ENCODE measurements at regions not wholly inside any gene's neighbourhood (a gene's known extent, or its start where the extent isn't known, plus 50 kb on each side); places are given as distances from the start of the nearest gene placed in this dataset.
"Not testable (repeated sequence)": the region's sequence is repeated elsewhere in the genome, so short reads cannot be mapped to it uniquely, and the experiment has no call there.

DNA sequence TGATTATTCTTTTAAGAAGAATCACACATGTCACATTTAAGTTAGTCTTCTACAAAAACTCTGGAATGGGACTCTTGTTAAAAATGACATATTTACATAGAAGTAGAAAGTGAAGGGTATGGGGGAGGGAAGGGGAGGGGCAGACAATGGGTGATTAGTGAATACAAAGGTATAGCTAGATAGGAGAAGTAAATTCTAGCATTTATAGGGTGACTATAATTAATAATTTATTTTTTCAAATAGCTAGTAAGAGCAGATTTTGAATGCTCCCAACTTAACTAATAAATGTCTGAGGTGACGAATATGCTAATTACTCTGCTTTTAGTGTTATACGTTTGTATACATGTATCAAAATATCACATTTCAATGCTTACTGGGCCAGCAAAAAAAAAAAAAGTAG, 59.4 kb downstream of the BLTP3B start:
- no peak for DNase-seq

DNA sequence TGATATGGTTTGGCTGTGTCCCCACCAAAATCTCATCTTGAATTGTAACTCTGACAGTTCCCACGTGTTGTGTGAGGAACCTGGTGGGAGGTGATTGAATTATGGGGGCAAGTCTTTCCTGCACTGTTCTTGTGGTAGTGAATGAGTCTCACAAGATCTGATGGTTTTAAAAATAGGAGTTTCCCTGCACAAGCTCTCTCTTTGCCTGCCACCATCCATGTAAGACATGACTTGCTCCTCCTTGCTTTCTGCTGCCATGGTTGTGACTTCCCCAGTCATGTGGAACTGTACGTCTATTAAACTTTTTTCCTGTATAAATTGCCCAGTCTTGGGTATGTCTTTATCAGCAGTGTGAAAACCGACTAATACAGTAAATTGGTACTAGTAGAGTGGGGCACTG, 63.9 kb downstream of the BLTP3B start:
- DNase-seq, result not testable (repeated sequence)

DNA sequence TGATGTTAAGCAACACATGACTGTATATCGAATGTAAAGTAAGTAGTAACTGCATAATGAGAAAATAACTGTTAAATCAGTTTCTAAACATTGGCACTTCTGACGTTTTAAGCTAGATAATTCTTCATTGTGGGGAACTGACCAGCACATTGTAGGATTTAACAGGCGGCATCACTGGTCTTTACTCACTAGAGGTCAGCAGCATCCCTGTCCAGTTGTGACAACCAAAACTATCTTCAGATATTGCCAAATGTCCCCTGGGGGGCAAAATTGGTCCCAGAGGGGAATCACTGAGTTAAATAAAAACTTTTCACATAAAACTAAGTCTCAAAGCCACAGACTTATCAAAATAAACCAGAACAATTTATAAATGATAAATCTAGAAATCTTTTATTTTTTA, 65.3 kb downstream of the BLTP3B start:
- no peak for DNase-seq

DNA sequence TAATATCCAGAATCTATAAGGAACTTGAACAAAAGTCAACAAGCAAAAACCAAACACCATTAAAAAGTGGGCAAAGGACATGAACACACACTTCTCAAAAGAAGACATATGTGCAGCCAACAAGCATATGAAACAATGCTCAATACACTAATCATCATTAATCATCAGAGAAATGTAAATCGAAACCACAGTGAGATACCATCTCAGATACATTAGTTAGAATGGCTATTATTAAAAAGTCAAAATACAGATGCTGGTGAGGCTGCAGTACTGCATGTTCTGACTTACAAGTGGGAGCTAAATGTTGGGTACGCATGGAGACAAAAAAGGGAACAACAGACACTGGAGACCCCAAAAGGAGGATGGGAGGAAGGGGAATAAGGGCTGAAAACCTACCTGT, 67.1 kb downstream of the BLTP3B start:
- DNase-seq, result no peak

DNA sequence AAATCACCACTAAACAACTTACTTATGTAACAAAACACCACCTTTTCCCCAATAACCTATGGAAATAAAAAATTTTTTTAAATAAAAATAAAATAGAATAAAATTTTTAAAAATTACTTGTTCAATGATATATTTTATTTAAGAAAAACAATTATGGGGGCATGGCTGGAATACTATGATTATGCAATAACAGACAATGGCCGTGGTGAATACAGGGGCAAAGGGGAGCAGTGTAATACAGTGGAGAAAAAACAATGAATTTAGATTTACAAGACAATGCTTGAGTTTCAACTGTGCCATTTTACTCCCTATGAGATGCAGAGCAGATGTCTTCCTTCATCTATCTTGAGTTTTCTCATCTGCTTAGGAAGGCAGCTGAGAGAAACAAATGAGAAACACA, 72.9 kb downstream of the BLTP3B start:
- no peak for DNase-seq

DNA sequence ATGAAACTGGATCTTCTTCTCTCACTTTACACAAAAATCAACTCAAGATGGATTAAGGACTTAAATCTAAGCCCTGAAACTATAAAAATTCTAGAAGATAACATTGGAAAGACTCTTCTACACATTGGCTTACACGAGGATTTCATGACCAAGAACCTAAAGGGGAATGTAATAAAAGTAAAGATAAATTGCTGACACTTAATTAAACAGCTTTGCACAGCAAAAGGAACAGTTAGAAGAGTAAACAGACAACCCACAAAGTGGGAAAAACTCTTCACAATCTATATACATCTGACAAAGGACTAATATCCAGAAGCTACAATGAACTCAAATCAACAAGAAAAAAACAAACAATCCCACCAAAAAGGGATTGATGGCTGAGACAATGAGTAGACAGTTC, 74.4 kb downstream of the BLTP3B start:
- no peak for DNase-seq

DNA sequence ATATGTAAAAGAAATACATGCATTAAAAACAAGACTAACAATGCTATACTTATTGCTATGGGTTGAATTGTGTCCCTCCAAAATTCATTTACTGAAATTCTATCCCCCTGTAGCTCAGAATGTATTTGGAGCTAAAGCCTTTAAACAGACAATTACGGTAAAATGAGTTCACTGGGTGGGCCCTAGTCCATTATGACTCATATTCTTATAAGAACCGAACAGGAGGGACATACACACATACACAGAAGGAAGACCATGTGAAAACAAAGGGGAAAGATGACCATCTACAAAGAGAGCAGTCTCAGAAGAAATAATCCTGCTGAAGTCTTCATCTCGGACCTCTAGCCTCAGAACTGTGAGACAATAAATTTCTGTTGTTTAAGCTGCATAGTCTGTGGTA, 77.1 kb upstream of the ANKS1B start:
- DNase-seq, result no peak

DNA sequence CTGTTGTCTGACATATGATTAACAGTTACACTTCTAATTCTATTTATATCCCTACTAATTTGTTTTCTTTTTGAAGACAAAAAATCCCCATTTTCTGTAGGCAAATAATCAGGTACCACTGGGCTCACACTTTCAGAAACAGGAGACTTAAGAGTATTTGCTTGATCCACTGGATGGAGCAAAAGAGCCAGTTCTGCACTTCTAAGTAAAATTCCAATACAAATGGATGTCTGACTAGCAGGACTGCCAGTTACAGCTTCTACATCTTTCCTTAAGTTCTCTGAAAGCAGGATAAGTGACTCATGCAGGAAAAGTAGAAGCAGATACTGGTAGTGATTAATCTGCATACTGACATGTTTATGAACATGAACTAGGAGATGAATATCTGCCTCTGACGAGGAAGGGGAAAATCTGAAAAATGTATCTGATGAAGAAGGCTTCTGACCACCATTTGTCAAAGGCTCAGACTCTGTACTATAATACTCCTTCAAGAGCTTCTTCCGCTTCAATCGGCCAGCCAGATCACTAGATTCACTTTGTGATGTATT, 73.8 kb upstream of the ANKS1B start:
- DNase-seq, result peak in 1 of 56 donors; percentile 12

DNA sequence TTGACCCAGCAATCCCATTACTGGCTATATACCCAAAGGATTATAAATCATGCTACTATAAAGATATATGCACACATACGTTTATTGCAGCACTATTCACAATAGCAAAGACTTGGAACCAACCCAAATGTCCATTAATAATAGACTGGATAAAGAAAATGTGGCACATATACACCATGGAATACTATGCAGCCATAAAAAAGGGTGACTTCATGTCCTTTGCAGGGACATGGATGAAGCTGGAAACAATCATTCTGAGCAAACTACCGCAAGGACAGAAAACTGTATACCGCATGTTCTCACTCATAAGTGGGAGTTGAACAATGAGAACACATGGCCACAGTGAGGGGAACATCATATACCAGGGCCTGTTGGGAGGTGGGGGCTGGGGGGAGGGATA, 61.5 kb upstream of the ANKS1B start:
- DNase-seq, result not testable (repeated sequence)

DNA sequence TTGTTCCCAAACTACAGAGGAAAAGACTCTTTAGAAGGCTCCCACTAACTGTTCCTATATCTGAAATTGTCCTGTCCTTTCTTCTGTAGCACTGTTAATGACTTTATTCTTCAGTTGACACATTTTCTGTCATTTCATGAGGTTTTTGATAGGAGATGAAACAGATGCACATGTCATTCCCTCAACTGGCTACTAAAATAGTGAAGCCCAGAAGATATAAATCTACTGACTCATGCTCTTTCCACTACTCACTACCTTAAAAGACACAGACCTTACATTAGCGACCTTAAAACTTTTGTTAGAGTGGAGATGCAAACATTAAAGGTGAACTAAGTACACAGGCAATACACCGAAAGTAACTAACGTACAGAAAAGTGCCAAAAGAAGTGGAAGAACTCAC, 59.5 kb upstream of the ANKS1B start:
- no peak for DNase-seq

DNA sequence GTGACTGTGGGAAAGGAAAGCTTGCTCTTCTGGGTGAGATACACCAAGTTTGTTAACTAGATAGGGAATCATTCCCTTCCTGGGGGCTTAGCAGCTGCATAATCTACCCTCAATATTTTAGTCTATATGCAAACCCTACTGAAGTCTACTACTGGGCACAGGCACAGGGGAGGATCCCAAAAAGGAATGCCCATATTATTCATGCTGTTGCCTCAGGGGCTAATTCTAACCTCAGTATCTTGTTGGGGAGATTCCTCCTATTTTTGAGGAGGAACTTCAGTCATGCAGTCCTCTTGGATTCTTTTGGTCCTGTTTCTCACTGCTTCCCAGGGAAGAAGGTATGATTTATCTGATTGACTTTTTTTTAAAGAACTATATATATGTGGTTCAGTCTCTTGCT, 58.9 kb upstream of the ANKS1B start:
- DNase-seq, result no peak
